H1 (cell line): ENCODE measurements at regions not wholly inside any gene's neighbourhood (a gene's known extent, or its start where the extent isn't known, plus 50 kb on each side); places are given as distances from the start of the nearest gene placed in this dataset.

Experiments
- CBX5 ChIP-seq: fragments of 300-800, 300-1000 bp; sonication (generic); IDR thresholded peaks from 2 replicates; pipeline ENCODE4 v1.7.1; 2016; ENCODE audit warnings: antibody characterized with exemption, low read length, low read depth
- CREB1 ChIP-seq: IDR thresholded peaks from 2 replicates; pipeline ENCODE4 v1.6.1; 2012; ENCODE audit warnings: inconsistent platforms
- SIX5 ChIP-seq: IDR thresholded peaks from 2 replicates; pipeline ENCODE4 v1.6.1; 2011; ENCODE audit warnings: mild to moderate bottlenecking, low read depth, low read length
- TF ChIP-seq, protein P1 (sequence below): IDR thresholded peaks from 2 replicates; pipeline ENCODE4 v1.6.1; 2012; ENCODE audit warnings: inconsistent platforms

DNA sequence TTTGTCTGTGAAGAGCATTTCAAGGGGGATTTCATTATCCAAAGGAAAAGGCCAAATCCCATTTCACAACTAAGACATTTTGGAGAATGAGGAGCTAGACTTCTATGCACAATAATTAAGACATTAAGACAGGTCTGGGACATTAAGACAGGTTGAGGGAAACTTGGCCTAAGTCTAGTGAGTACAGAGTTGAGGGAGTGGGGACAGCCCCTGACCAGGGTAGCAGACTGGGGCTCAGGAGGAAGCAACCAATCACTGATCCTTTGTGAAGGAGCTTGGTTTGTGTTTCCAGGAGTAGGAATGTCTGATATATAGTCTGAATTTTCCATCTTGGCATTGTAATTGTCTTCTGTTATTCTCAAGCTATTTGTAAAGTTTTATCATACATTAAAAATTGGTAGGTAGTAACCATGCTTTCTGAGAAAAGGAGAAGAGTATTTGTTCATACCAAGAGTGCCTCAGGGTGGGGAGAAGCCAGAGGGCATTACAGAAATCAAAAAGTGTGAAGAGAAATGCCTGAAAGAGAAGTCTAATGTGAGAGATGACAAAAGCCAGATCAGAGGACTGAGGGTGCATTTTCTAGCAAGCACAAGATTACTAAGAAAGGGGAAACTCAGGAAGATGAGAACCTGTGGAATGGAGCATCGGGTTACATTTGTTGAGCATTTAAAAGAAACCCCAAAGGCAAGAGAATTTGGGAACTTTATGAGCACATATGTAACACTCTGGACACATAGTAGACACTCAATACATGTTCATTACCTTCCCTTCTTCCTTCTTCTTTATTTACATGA, 189.3 kb upstream of the PIK3R1 start (continued):
- TF ChIP-seq CREB1 (no peak), CBX5 (no peak), SIX5 (no peak)
- TF ChIP-seq, protein P1, sequence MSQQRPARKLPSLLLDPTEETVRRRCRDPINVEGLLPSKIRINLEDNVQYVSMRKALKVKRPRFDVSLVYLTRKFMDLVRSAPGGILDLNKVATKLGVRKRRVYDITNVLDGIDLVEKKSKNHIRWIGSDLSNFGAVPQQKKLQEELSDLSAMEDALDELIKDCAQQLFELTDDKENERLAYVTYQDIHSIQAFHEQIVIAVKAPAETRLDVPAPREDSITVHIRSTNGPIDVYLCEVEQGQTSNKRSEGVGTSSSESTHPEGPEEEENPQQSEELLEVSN, result no peak
